SIG-M5 treated with dmso at 0.1 percent for 504 hours (cell line): ENCODE measurements at regions not wholly inside any gene's neighbourhood (a gene's known extent, or its start where the extent isn't known, plus 50 kb on each side); places are given as distances from the start of the nearest gene placed in this dataset.
"Not testable (repeated sequence)": the region's sequence is repeated elsewhere in the genome, so short reads cannot be mapped to it uniquely, and the experiment has no call there.

Source experiments
- DNase-seq: peaks from one replicate; lab custom pipeline; 2025; ENCODE audit not compliant: unreplicated experiment; lab: John Stamatoyannopoulos, UW

DNA sequence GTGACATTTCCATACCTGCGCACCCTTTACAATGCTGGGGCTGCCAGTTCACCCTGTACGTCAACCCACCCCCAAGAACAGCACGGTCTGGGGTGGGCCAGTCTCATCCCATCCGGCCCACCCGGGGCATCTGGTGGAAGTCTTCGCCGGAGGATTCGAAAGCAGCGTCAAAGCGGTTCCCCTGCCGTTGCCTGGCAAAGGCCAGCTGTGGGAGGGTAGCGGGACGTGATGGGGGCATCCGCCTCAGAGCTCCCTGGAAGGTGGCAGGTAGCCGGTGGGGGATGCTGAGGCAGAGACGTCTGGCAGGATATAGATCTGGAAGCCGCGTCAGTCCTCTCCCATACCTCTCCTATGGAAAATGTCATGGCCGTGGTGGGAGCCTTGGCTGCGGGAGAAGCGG, 749.1 kb upstream of the DEFB115 start:
- not testable (repeated sequence) for DNase-seq

DNA sequence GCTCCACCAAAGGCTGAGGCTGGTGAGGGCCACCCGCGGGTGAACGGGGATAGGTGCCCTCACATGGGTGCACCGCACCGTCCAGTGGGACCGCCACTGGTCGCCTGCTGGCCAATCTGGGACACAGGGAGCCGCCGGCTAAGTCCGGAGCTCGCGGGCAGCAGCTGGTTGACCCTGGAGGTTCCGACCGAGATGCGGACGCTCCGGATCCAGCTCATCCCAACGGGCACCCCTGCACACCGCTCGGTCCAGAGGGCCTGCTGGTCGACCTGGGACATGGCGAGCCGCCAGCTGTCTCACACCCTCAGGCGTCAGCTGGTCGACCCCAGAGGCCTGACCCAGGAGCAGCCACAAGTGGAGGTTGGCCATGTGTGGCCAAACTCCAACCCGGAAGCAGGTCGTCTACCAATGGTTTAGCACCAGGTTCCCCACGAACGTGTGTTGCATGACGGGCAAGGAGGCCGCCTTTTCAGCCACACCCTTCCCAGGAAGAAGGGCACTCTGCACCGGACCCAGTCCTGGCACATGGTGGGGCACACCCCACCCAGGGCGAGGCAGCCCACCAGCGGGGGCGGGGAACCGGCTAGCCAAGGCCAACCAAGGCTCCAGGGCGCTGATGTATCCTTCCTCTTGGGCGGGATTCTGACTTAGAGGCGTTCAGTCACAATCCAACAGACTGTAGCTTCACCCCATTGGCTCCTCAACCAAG, 746.0 kb upstream of the DEFB115 start:
- DNase-seq: no peak

DNA sequence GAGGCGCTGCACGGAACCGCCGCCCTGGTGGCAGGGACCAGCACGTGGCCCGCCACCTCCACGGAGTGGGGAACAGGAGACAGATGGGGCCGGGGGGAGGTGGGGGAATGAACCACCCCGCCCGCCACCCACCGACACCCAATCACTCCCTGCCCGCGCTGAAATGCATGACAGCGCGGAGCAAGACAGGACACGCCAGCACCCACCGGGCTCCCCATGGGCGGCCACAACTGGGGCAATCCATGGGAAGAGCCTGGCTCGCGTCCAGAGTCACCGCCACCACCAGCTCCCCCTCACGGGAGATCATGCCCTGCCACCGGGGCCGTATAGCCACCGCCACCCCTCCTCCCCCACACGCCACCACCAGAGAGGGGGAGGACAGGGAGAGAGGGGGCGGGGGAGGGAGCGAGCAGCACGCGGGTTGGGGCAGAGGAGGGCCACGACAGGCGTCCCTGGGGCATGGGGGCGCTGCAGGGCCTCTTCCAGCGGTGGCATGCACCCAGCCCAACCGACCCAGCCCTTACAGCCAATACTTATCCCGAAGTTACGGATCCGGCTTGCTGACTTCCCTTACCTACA, 744.3 kb upstream of the DEFB115 start:
- DNase-seq: no peak

DNA sequence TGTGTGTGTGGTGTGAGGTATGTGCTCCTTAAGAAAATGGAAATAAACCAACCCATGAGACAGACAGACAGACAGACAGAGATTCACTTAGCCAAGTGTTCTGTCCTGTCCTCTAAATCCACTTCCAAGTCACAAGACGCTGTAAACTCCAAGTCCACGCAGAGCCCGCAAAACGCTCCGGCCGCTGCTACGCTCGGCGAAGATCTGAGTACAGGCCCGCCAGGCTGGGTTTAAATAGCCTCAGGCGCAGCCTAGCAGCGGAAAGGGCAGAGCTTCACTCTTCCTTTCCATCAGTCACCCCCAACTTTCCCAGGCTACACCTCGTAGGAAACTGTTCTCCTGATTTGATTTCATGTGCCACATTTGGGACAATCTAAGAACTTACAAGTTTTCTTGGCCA, 741.5 kb upstream of the DEFB115 start:
- DNase-seq: not testable (repeated sequence)

DNA sequence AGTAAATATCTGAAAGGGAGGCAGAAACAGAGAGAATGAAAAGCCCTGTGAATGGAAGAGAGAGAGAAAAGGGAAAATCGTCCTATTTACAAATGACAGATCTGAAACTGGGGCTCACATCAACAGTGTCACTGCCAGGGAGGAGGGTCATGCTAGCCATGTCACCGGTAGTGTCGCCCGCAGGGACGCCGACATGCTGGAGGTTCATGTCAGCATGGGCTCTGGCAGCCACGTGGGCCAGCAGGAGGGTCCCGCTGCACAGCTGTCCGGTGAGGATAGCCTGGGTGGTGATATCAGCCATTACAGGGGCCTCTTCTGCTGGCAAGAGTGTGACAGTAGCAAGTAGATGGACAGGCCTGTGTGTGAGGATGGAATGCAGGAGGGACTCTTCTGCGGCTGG, 738.6 kb upstream of the DEFB115 start:
- DNase-seq: not testable (repeated sequence)

GRCh38 chr20:30521686-30522415, 735.6 kb upstream of the DEFB115 start:
- not testable (repeated sequence) for DNase-seq

- not testable (repeated sequence) for DNase-seq
Measured at GRCh38 chr20:30524155-30524554, 733.3 kb upstream of the DEFB115 start.

- not testable (repeated sequence) for DNase-seq
Measured at GRCh38 chr20:30524761-30525160, 732.7 kb upstream of the DEFB115 start.

- not testable (repeated sequence) for DNase-seq
Measured at GRCh38 chr20:30533653-30534052, 723.8 kb upstream of the DEFB115 start.

DNA sequence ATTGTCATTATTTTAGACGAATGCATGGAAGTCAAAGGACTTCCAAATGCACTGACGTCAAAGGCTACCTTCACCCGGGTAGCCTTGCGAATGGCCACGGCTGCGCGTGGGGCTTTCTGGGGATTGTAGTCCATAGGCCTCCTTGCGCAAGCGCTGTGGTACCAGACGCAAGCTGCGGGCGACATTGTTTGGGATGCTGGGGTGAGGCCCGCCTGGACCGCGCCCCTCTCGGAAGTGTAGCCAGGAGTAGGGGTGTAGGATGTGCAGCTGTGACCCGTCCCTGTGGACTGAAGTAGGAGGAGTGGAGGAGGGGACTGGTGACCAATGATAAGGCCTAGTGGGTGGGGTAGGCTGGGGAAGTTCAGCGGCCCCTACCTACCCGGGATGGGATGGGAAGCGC, 720.0 kb upstream of the DEFB115 start:
- DNase-seq: not testable (repeated sequence)

GRCh38 chr20:30540330-30541069, 717.0 kb upstream of the DEFB115 start:
- not testable (repeated sequence) for DNase-seq

DNA sequence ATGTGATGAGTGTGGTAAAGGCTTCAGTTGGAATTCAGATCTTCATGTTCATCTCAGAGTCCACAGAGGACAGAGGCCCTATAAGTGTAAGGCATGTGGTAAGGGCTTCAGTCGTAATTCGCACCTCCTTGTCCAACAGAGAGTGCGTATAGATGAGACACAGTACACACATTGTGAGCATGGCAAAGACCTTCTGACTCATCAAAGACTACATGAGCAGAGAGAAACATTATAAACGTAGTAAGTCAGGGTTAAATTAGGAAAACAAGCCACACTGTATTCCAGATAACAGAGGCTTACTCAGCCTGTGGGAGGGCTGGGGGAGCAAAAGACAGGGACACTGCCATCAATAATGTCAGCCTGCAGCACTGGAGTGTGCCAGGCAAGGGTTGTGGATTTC, 706.2 kb upstream of the DEFB115 start:
- not testable (repeated sequence) for DNase-seq

DNA sequence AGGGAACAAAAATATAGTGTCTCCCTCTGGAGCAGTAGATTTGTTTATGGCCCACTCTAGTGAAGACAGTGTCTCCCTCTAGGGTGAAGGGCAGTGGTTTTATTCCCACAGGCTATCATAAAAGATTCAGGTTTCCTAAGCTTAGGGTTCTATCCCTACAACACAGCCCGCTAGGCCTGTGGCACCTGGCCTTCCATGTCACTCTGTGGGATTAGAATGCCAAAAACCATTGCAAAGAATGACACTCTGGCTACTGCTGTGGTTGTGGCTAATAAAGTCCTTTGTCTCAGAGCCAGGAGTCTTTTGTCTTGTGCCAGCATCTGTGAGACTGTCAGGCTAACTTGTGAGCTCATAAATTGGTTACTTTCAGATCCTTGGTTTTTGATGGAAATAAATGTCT, 700.7 kb upstream of the DEFB115 start:
- not testable (repeated sequence) for DNase-seq

DNA sequence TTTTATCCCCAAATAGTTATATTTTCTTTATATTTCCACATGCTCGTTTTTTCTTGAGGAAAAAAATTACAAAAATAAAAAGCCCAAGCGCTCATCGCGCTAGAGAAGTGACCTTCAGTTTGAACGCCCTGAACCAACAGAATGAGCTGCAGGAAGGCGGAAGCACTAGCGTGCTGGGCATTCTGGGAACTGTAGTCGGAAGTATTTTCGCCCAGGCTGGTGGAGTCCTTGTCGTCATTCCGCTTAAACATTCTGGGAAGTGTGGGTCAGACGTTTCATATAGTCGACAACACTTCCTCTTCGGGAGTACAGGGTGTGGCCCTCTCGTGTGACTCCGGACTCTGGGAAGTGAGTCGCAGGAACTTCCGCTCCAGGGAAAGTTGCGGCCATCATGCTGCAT, 692.4 kb upstream of the DEFB115 start:
- not testable (repeated sequence) for DNase-seq

GRCh38 chr20:30569867-30570266, 687.6 kb upstream of the DEFB115 start:
- not testable (repeated sequence) for DNase-seq

- not testable (repeated sequence) for DNase-seq
Measured at GRCh38 chr20:30570622-30571021, 686.8 kb upstream of the DEFB115 start.

DNA sequence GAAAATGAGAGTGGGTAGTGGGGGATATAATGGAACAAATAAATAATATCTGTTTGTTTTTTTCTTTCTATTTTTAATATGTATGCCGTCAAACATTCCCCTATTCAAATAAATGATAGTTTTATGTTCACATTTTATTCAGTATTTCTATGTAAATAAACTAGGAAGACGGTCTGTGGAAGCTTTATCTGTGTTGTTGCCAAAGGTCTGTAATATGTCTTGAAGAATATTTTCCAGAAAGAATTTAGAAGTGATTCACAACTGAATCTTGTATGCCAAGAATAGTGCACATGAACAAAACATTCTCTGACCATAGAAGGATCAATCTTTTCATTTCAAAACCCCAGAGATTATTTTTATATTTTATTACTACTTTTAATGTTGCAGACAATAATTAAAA, 683.1 kb upstream of the DEFB115 start:
- DNase-seq: not testable (repeated sequence)

DNA sequence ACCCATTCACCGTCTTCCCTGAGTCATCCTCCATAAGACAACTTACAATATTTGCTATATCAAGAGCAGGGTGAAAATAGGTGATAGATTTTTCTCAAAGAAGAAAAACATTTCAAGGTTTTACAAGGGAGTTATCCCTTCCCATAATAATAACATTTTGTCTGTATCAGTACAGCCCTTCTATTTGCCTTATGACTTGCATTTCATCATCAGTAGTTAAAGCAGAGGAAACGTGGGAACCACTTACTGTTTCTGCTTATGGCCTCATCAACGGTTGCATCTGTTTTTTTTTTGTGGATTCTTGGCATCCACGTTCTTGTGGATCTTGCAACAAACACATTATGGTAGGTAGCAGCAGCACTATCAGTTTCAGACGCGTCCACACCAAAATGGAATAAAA, 678.4 kb upstream of the DEFB115 start:
- not testable (repeated sequence) for DNase-seq

DNA sequence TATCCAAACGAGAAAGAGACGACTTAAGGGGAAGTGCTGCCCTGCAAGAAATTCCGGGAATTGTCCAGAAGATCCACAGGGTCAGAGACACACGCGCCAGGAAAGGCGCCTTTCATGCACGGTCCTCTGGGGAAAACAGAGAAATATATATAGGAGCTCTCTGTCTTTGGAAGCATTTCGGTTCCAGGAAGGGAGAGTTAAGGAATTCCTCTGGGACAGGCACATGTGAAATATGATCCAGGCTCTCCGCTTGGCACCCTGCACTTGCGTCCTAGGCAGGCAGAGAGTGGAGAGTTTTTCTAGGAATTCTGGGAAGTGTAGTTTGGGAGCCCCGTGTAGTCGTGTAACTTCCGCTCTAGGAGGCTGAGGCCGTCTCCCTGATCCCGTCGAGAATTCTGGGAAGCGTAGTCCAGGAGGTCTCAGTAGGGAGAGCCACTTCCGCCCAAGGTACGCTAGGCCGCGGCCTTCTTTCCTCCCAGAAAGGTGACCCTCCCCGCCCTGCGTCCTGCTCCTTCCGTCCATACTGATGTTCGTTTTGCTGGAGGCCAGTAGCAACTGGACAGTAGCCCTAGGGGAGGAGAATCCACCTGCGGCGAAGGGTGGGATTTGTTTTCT, 677.5 kb upstream of the DEFB115 start:
- DNase-seq: peak; percentile 8

DNA sequence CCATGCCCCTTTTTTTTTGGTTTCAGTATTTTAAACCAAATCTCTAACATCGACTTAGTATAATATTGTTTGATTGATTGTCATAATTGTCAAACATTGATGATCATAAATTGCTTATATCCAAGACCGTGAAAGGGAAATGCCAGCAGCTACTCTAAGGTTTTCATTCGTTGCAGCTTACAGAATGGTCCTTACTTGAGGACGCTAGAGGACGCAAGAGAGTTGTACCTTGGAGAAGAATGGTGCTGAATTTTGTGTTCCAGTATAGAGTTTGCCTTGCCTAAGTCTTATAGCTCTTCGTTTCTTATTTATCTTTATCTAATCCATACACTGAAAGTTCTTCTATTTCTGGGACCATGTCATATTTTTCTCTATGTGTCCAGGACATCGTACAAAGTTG, 675.6 kb upstream of the DEFB115 start:
- DNase-seq: not testable (repeated sequence)

DNA sequence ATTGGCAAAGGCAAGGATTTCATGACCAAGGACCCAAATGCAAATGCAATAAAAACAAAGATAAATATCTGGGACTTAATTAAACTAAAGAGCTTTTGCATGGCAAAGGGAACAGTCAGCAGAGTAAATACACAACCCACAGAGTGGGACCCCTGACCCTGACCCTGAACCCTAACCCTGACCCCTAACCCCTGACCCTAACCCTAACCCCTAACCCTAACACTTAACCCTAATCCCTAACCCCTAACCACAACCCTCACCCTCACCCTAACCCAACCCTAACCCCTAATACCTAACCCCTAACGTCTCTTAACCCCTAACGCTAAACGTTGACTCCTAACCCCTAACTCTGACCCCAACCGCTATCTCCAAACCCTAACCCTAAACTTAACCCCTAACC, 673.1 kb upstream of the DEFB115 start:
- DNase-seq: not testable (repeated sequence)
